AG09309 (cell line): ENCODE measurements at regions not wholly inside any gene's neighbourhood (a gene's known extent, or its start where the extent isn't known, plus 50 kb on each side); places are given as distances from the start of the nearest gene placed in this dataset.
A peak's percentile ranks its signal among the peaks of the same experiment; 100 is the strongest.

Source experiments
- DNase-seq: peaks from one replicate; pipeline ENCODE4 v3.0.0-alpha.2; 2010; ENCODE audit warnings: low read depth
- H3K4me3 ChIP-seq: 2 replicates; pipeline ENCODE4 v1.5.1; 2011; ENCODE audit warnings: mild to moderate bottlenecking, low read depth, low read length, moderate library complexity; ENCODE audit not compliant: control insufficient read depth
- CTCF ChIP-seq: IDR thresholded peaks from 2 replicates; pipeline ENCODE4 v1.5.1; 2011; ENCODE audit warnings: mild to moderate bottlenecking, low read depth, low read length, inconsistent platforms; ENCODE audit not compliant: insufficient read depth, control insufficient read depth; ENCODE audit errors: missing control alignments

- DNase-seq: no peak
- no peak overlapping the region for H3K4me3 ChIP-seq
- TF ChIP-seq CTCF: no peak
These were observed 796.6 kb downstream of the TLE1 start for GRCh38 chr9:80892703-80893102.

GRCh38 chr9:80890124-80890523, 799.2 kb downstream of the TLE1 start:
- no peak for DNase-seq
- TF ChIP-seq CTCF: no peak
- no peak overlapping the region for H3K4me3 ChIP-seq

- no peak overlapping the region for H3K4me3 ChIP-seq
- no peak for DNase-seq
- TF ChIP-seq CTCF: peak; percentile 10
These were observed 803.5 kb downstream of the TLE1 start for GRCh38 chr9:80885894-80886293.

GRCh38 chr9:80883826-80884579, 805.3 kb downstream of the TLE1 start:
- DNase-seq: no peak
- no peak for TF ChIP-seq CTCF
- no peak overlapping the region for H3K4me3 ChIP-seq

GRCh38 chr9:80883426-80883825, 805.9 kb downstream of the TLE1 start:
- TF ChIP-seq CTCF: no peak
- no peak overlapping the region for H3K4me3 ChIP-seq
- DNase-seq: no peak

- no peak for DNase-seq
- no peak overlapping the region for H3K4me3 ChIP-seq
- TF ChIP-seq CTCF: no peak
These were observed 807.4 kb downstream of the TLE1 start for GRCh38 chr9:80881940-80882339.
